K562 (cell line): ENCODE measurements at regions not wholly inside any gene's neighbourhood (a gene's known extent, or its start where the extent isn't known, plus 50 kb on each side); places are given as distances from the start of the nearest gene placed in this dataset.
A peak's percentile ranks its signal among the peaks of the same experiment; 100 is the strongest.

Experiments used
- ATAC-seq: fragments of 200-7000 bp; cut with Tn5 transposase; 3 replicates; pipeline ENCODE4 v1.9.1; 2020; ENCODE audit warnings: moderate library complexity
- BruUV-seq: library from RNA; stranded (reverse); fragments of 400-500 nt; replicated peaks from 2 replicates; lab custom pipeline; 2021; lab: Mats Ljungman, UMichigan
- CTCF ChIA-PET: fragments of 300-600 bp; formaldehyde crosslinking; extraction: SDS; loops from one replicate; lab custom pipeline; 2021; ENCODE audit warnings: low intra/inter-chr PET ratio; lab: Yijun Ruan, JAX
- POLR2A ChIA-PET: fragments of 300-600, 350-650 bp; sonication (Branson Sonifier 250); formaldehyde crosslinking; extraction: SDS; loops from one replicate; lab custom pipeline; 2021; ENCODE audit warnings: antibody characterized with exemption, inconsistent platforms; lab: Yijun Ruan, JAX
- DNase-seq, 4 experiments: peaks; one replicate each; pipeline versions ENCODE4 v3.0.0 to v3.0.0-alpha.2; 2011 to 2018; ENCODE audit warnings: low spot score in 3 of 4, mixed read lengths in 3 of 4; ENCODE audit errors: extremely low read depth in 1 of 4
- FAIRE-seq: peaks from 2 replicates; lab custom pipeline; 2011; peaks lifted over from hg19 to GRCh38; lab: Jason Lieb, UNC
- H2AFZ ChIP-seq: 2 replicates; pipeline ENCODE4 v1.6.0; 2011; ENCODE audit warnings: low read depth, low read length, control low read depth, inconsistent platforms
- H3K27ac ChIP-seq: fragments of 200-600 bp; 3 replicates; pipeline ENCODE4 v1.8.0; 2011; ENCODE audit warnings: low read depth, mild to moderate bottlenecking, control low read depth, inconsistent platforms, low read length, moderate library complexity, mixed read lengths; ENCODE audit errors: extremely low read depth
- H3K27me3 ChIP-seq, 2 experiments: fragments of 300-600 bp in 1 of 2; 2 replicates in 1 of 2; 3 replicates in 1 of 2; pipeline versions ENCODE4 v1.6.0 to v1.8.0; 2011; ENCODE audit warnings: inconsistent platforms in 2 of 2, low read length in 2 of 2, mild to moderate bottlenecking in 1 of 2, mixed read lengths in 1 of 2, moderate library complexity in 1 of 2; ENCODE audit not compliant: control insufficient read depth in 2 of 2, insufficient read depth in 2 of 2
- H3K36me3 ChIP-seq: fragments of 300-600 bp; 3 replicates; pipeline ENCODE4 v1.8.0; 2011; ENCODE audit warnings: mild to moderate bottlenecking, low read length, inconsistent platforms; ENCODE audit not compliant: control insufficient read depth, insufficient read depth
- H3K4me1 ChIP-seq, 2 experiments: fragments of 200-600 bp in 1 of 2; replicated peaks in 1 of 2; 2 replicates in 1 of 2; 3 replicates in 1 of 2; pipeline versions ENCODE4 v1.5.1 to v1.8.0; 2011; ENCODE audit warnings: inconsistent platforms in 2 of 2, low read length in 2 of 2, mild to moderate bottlenecking in 1 of 2, mixed read lengths in 1 of 2, moderate library complexity in 1 of 2; ENCODE audit not compliant: control insufficient read depth in 2 of 2, insufficient read depth in 2 of 2
- H3K4me2 ChIP-seq: 2 replicates; pipeline ENCODE4 v1.6.1; 2011; ENCODE audit warnings: low read length, control low read depth, inconsistent platforms, mixed read lengths; ENCODE audit not compliant: insufficient read depth
- H3K4me3 ChIP-seq: fragments of 200-600 bp; sonication (generic), shearing (Covaris generic); 2 replicates; pipeline ENCODE4 v1.5.1; 2016; ENCODE audit warnings: control low read depth, inconsistent platforms
- H3K79me2 ChIP-seq: fragments of 200-600 bp; 3 replicates; pipeline ENCODE4 v1.8.0; 2011; ENCODE audit warnings: low read length, inconsistent platforms; ENCODE audit not compliant: control insufficient read depth, insufficient read depth
- H3K9ac ChIP-seq, 2 experiments: 2 replicates each; pipeline versions ENCODE4 v1.6.0 to v1.6.1; 2011; ENCODE audit warnings: low read depth in 2 of 2, low read length in 2 of 2, control low read depth in 1 of 2, inconsistent platforms in 1 of 2, mild to moderate bottlenecking in 1 of 2, mixed read lengths in 1 of 2; ENCODE audit not compliant: insufficient read depth in 1 of 2
- H3K9me1 ChIP-seq: one replicate; pipeline ENCODE4 v1.6.0; 2011; ENCODE audit warnings: inconsistent platforms, mild to moderate bottlenecking, low read length, moderate library complexity; ENCODE audit not compliant: control insufficient read depth, insufficient read depth
- H3K9me3 ChIP-seq: replicated peaks from 2 replicates; pipeline ENCODE4 v1.5.1; 2011; ENCODE audit warnings: low read depth, low read length, inconsistent platforms; ENCODE audit not compliant: control insufficient read depth, insufficient read depth
- H4K20me1 ChIP-seq: replicated peaks from 2 replicates; pipeline ENCODE4 v1.6.1; 2011; ENCODE audit warnings: low read length, inconsistent platforms, mixed read lengths; ENCODE audit not compliant: control insufficient read depth, insufficient read depth
- BMI1 ChIP-seq: fragments of 150-350 bp; IDR thresholded peaks from 2 replicates; pipeline ENCODE4 v1.6.1; 2014; ENCODE audit warnings: low read length
- CAMTA2 ChIP-seq: fragments of 250-450 bp; sonication (Bioruptor Pico); conservative IDR thresholded peaks from 2 replicates; pipeline ENCODE4 v1.5.1; 2022
- CBFA2T3 ChIP-seq: fragments of 450-650 bp; IDR thresholded peaks from 2 replicates; pipeline ENCODE4 v1.6.1; 2017
- COPS2 ChIP-seq: fragments of 450-650 bp; conservative IDR thresholded peaks from 2 replicates; pipeline ENCODE4 v1.6.1; 2016; ENCODE audit warnings: mild to moderate bottlenecking, moderate library complexity
- DACH1 ChIP-seq: fragments of 450-650 bp; IDR thresholded peaks from 2 replicates; pipeline ENCODE4 v1.6.1; 2018; ENCODE audit not compliant: partially characterized antibody
- ELF2 ChIP-seq: fragments of 250-450 bp; sonication (Bioruptor Pico); IDR thresholded peaks from 2 replicates; pipeline ENCODE4 v1.5.0; 2021; ENCODE audit warnings: mild to moderate bottlenecking
- ILF3 ChIP-seq: fragments of 450-650 bp; IDR thresholded peaks from 2 replicates; pipeline ENCODE4 v1.6.1; 2018; ENCODE audit warnings: antibody characterized with exemption, mild to moderate bottlenecking, moderate library complexity, borderline replicate concordance
- MAFF ChIP-seq: IDR thresholded peaks from 2 replicates; pipeline ENCODE4 v1.6.1; 2012; ENCODE audit warnings: low read length, improper control_type of control experiment
- MCM2 ChIP-seq: fragments of 450-650 bp; IDR thresholded peaks from 2 replicates; pipeline ENCODE4 v1.6.1; 2017; ENCODE audit warnings: low read depth, mild to moderate bottlenecking
- MECOM ChIP-seq: fragments of 250-450 bp; sonication (Bioruptor Pico); IDR thresholded peaks from 2 replicates; pipeline ENCODE4 v1.8.0; 2022; ENCODE audit warnings: inconsistent platforms
- MTA1 ChIP-seq: fragments of 450-650 bp; IDR thresholded peaks from 2 replicates; pipeline ENCODE4 v1.6.1; 2017; ENCODE audit warnings: borderline replicate concordance
- PRPF4 ChIP-seq: fragments of 200-400 bp; formaldehyde crosslinking; IDR thresholded peaks from one replicate; pipeline ENCODE4 v1.6.1; 2017; ENCODE audit warnings: low read length, low read depth, mild to moderate bottlenecking; ENCODE audit not compliant: insufficient read depth, poor library complexity, severe bottlenecking
- RAD21 ChIP-seq, 2 experiments: fragments of 250-450 bp in 1 of 2; fragments of 450-650 bp in 1 of 2; sonication (Bioruptor Pico) in 1 of 2; formaldehyde crosslinking in 1 of 2; IDR thresholded peaks in 1 of 2; conservative IDR thresholded peaks in 1 of 2; 2 replicates each; pipeline versions ENCODE4 v1.4.0 to v1.8.0; 2020 to 2022; ENCODE audit warnings: mild to moderate bottlenecking in 2 of 2, moderate library complexity in 1 of 2
- SIX5 ChIP-seq, 2 experiments: IDR thresholded peaks; 2 replicates each; pipeline ENCODE4 v1.6.1; 2011; ENCODE audit warnings: low read length in 2 of 2, borderline replicate concordance in 1 of 2, low read depth in 1 of 2, mild to moderate bottlenecking in 1 of 2, moderate library complexity in 1 of 2; ENCODE audit not compliant: insufficient read depth in 1 of 2
- SRSF3 ChIP-seq: fragments of 200-400 bp; formaldehyde crosslinking; IDR thresholded peaks from 2 replicates; pipeline ENCODE4 v1.6.1; 2016; ENCODE audit warnings: mild to moderate bottlenecking, low read length, moderate library complexity; ENCODE audit not compliant: insufficient read depth
- XRCC4 ChIP-seq: IDR thresholded peaks from one replicate; pipeline ENCODE4 v1.6.1; 2011; ENCODE audit not compliant: insufficient read depth, insufficient read length; ENCODE audit errors: extremely low read depth
- ZNF174 ChIP-seq: fragments of 250-450 bp; sonication (Bioruptor Pico); IDR thresholded peaks from 2 replicates; pipeline ENCODE4 v1.4.0; 2020; ENCODE audit warnings: mild to moderate bottlenecking
- ZNF431 ChIP-seq: sonication (generic); formaldehyde crosslinking; IDR thresholded peaks from 2 replicates; pipeline ENCODE4 v1.8.0; 2022; ENCODE audit warnings: mild to moderate bottlenecking, missing genetic modification reagents
- ZNF57 ChIP-seq: fragments of 450-650 bp; formaldehyde crosslinking; IDR thresholded peaks from 2 replicates; pipeline ENCODE4 v1.4.0; 2020; ENCODE audit warnings: mild to moderate bottlenecking, moderate library complexity
- WGBS: fragments of 100-300 bp; shearing (Covaris generic); methylation state at CpG from one replicate; pipeline ENCODE4 v1.1.6; 2016; ENCODE audit warnings: low coverage, mixed read lengths; ENCODE audit not compliant: insufficient coverage; ENCODE audit errors: missing lambda C conversion rate; 5-methylcytosine and 5-hydroxymethylcytosine counted together
- in situ Hi-C: fragments of 300-500 bp; cut with MboI; formaldehyde crosslinking; loops from 4 replicates; pipeline ENCODE4 v1.15.0; 2018; ENCODE audit warnings: inconsistent platforms, mixed read lengths
- intact Hi-C: fragments of 100-400 bp; cut with micrococcal nuclease; formaldehyde crosslinking; loops from 2 replicates; pipeline ENCODE4 v1.14.2; 2022
- TF ChIP-seq, protein P1 (sequence below): fragments of 450-650 bp; formaldehyde crosslinking; IDR thresholded peaks from 2 replicates; pipeline ENCODE4 v1.4.0; 2020; ENCODE audit warnings: mild to moderate bottlenecking, mixed read lengths
- TF ChIP-seq, protein P2 (sequence below): fragments of 250-450 bp; sonication (Bioruptor Pico); IDR thresholded peaks from 2 replicates; pipeline ENCODE4 v1.8.0; 2022; ENCODE audit warnings: moderate library complexity, mild to moderate bottlenecking, inconsistent platforms

DNA sequence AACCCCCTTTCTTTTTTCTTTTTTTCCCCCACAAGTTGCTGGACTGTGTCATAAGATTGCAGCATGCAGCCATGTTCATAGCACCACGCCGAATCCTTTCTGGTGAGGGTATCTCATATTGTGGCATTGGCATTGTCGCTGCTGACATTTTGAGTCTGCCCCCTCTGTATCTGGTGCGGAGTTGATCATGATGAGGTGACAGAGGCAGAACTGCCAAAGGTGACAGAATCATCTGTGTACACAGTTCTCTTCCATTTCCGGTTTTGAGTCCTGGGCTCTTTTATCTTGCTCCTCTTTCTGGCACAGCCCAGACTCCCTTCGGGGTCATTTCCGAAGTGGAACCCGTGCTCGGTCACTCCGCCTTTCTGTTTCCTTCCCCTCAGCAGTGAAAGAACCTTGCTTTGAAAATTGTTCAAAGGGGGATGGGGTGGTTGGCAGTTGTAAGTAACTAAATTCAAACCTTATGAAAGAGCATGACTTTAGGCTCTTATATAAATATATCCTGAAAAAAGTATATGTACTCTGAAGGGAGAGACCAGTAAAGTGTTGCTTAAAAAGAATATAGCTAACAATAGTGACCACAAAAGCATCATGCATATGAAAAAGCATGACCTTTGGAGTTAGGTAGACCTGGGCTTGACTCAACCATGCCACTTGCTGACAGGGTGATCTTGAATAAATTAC, 55.0 kb upstream of the BMP2K start:
- intact Hi-C loops (loop anchor here (2.0 kb wide), 2 partner anchors 28 to 76 kb away; no protein-coding TSS in a partner anchor), in situ Hi-C loops (no loop called here)
- Histone ChIP-seq H2AFZ (peak overlapping the region; percentile 81), H4K20me1 (no peaks in the 10 kb centered on the region), H3K9me1 (no peaks in the 10 kb centered on the region), H3K27me3 (no peaks in the 10 kb centered on the region), H3K4me3 (peak overlapping the region; percentile 18; the same call in 1 of the 2 replicates), H3K9me3 (no peaks in the 10 kb centered on the region), H3K9ac (peak overlapping the region; percentile 68 to 69; a peak in 3 of 4 replicates), H3K4me1 (peaks cover 16 to 45% of the 10 kb centered on the region in 2 experiments), H3K36me3 (no peaks in the 10 kb centered on the region; the same call in 2 of the 3 replicates), H3K4me2 (peak overlapping the region; percentile 77), H3K79me2 (peaks cover 6% of the 10 kb centered on the region; the same call in 2 of the 3 replicates), H3K27ac (peak overlapping the region; percentile 93)
- FAIRE-seq (peak; percentile 95), ATAC-seq (peak; percentile 96), DNase-seq (peak; percentile 30 to 93 (median 57))
- POLR2A ChIA-PET = interaction anchor here (0.6 to 1.9 kb wide), 6 partner anchors 9 to 475 kb away, joined by 3 to 12 read pairs (median 3); partner anchors contain the start of gene BMP2K
- WGBS = 2% methylated on average over 10 of the region's 10 CpGs
- BruUV-seq = no TSS peak
- CTCF ChIA-PET = no interaction called here
- TF ChIP-seq RAD21 (CRISPR knock-in tag; conservative IDR thresholded peaks at IDR 0.05 in 1 of 2, IDR thresholded peaks at IDR 0.05 in 1 of 2) (peak in 1 of 2 experiments; percentile 35; a peak in 2 of 4 replicates), BMI1 (no peak), MCM2 (no peak), SRSF3 (no peak), ZNF431 (CRISPR knock-in tag) (no peak), CAMTA2 (CRISPR knock-in tag) (no peak), XRCC4 (no peak), MTA1 (peak; percentile 53; the same call in 1 of the 2 replicates), CBFA2T3 (peak; percentile 93), ZNF174 (CRISPR knock-in tag) (no peak), PRPF4 (no peak), COPS2 (no peak), DACH1 (no peak), ILF3 (no peak), MECOM (CRISPR knock-in tag) (no peak; the same call in none of the 2 replicates), SIX5 (IDR thresholded peaks at IDR 0.05; ENCODE audit: borderline replicate concordance in 1 of 2, insufficient read depth in 1 of 2, low read depth in 1 of 2, low read length in 2 of 2) (no peak), MAFF (peak; percentile 22; the same call in 1 of the 2 replicates), ZNF57 (CRISPR knock-in tag) (no peak), ELF2 (CRISPR knock-in tag) (no peak; the same call in 1 of the 2 replicates)
- TF ChIP-seq, protein P1, sequence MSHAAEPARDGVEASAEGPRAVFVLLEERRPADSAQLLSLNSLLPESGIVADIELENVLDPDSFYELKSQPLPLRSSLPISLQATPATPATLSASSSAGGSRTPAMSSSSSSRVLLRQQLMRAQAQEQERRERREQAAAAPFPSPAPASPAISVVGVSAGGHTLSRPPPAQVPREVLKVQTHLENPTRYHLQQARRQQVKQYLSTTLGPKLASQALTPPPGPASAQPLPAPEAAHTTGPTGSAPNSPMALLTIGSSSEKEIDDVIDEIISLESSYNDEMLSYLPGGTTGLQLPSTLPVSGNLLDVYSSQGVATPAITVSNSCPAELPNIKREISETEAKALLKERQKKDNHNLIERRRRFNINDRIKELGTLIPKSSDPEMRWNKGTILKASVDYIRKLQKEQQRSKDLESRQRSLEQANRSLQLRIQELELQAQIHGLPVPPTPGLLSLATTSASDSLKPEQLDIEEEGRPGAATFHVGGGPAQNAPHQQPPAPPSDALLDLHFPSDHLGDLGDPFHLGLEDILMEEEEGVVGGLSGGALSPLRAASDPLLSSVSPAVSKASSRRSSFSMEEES (CRISPR knock-in tag) = no peak
- TF ChIP-seq, protein P2, sequence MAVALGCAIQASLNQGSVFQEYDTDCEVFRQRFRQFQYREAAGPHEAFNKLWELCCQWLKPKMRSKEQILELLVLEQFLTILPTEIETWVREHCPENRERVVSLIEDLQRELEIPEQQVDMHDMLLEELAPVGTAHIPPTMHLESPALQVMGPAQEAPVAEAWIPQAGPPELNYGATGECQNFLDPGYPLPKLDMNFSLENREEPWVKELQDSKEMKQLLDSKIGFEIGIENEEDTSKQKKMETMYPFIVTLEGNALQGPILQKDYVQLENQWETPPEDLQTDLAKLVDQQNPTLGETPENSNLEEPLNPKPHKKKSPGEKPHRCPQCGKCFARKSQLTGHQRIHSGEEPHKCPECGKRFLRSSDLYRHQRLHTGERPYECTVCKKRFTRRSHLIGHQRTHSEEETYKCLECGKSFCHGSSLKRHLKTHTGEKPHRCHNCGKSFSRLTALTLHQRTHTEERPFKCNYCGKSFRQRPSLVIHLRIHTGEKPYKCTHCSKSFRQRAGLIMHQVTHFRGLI (CRISPR knock-in tag) = peak; percentile 19; the same call in 1 of the 2 replicates
